Duodenal mucosa (tissue), 2 donors: ENCODE measurements at regions not wholly inside any gene's neighbourhood (a gene's known extent, or its start where the extent isn't known, plus 50 kb on each side); places are given as distances from the start of the nearest gene placed in this dataset.

Source experiments
- H3K27ac ChIP-seq: one replicate; pipeline ENCODE4 v1.7.0; 2013; ENCODE audit warnings: low read depth, low read length
- H3K27me3 ChIP-seq, 2 donors: one replicate each; pipeline ENCODE4 v1.7.0; 2013; ENCODE audit warnings: low read length in 2 of 2, control low read depth in 1 of 2; ENCODE audit not compliant: insufficient read depth in 2 of 2, control insufficient read depth in 1 of 2
- H3K36me3 ChIP-seq, 2 donors: one replicate each; pipeline ENCODE4 v1.7.0; 2013; ENCODE audit warnings: low read length in 2 of 2, control low read depth in 1 of 2; ENCODE audit not compliant: insufficient read depth in 2 of 2, control insufficient read depth in 1 of 2
- H3K4me1 ChIP-seq, 2 donors: one replicate each; pipeline ENCODE4 v1.7.0; 2013; ENCODE audit warnings: low read length in 2 of 2, control low read depth in 1 of 2; ENCODE audit not compliant: insufficient read depth in 2 of 2, control insufficient read depth in 1 of 2
- H3K4me3 ChIP-seq, 2 donors: one replicate each; pipeline ENCODE4 v1.7.0; 2013; ENCODE audit warnings: low read length in 2 of 2, low read depth in 1 of 2
- H3K9ac ChIP-seq, 2 donors: one replicate each; pipeline ENCODE4 v1.7.0; 2013; ENCODE audit warnings: low read length in 2 of 2, low read depth in 1 of 2
- H3K9me3 ChIP-seq, 2 donors: one replicate each; pipeline ENCODE4 v1.7.0; 2013; ENCODE audit warnings: low read length in 2 of 2, control low read depth in 1 of 2; ENCODE audit not compliant: control insufficient read depth in 1 of 2

GRCh38 chr1:60866226-60866900 is 216.0 kb upstream of the NFIA start:
- Histone ChIP-seq H3K27me3 (no peaks in the 10 kb centered on the region), H3K36me3 (no peaks in the 10 kb centered on the region), H3K4me3 (peak overlapping the region in 1 of 2 donors; percentile 4), H3K9ac (no peak overlapping the region), H3K4me1 (peaks cover 10 to 13% of the 10 kb centered on the region in 2 donors), H3K27ac (no peak overlapping the region), H3K9me3 (no peaks in the 10 kb centered on the region)

- Histone ChIP-seq H3K36me3 (no peaks in the 10 kb centered on the region), H3K9me3 (no peaks in the 10 kb centered on the region), H3K27ac (no peak overlapping the region), H3K27me3 (no peaks in the 10 kb centered on the region), H3K4me1 (peaks cover 10 to 13% of the 10 kb centered on the region in 2 donors), H3K4me3 (no peak overlapping the region), H3K9ac (no peak overlapping the region)
These were observed 217.2 kb upstream of the NFIA start for GRCh38 chr1:60865166-60865565.

- no peaks in the 10 kb centered on the region for H3K27me3 ChIP-seq
- no peaks in the 10 kb centered on the region for H3K9me3 ChIP-seq
- H3K4me3 ChIP-seq = no peak overlapping the region
- H3K27ac ChIP-seq = no peak overlapping the region
- no peaks in the 10 kb centered on the region for H3K36me3 ChIP-seq
- no peak overlapping the region for H3K9ac ChIP-seq
- peaks cover 10 to 13% of the 10 kb centered on the region in 2 donors for H3K4me1 ChIP-seq
These were observed 217.6 kb upstream of the NFIA start for GRCh38 chr1:60864722-60865121.

- peaks cover 10 to 13% of the 10 kb centered on the region in 2 donors for H3K4me1 ChIP-seq
- H3K27ac ChIP-seq = no peak overlapping the region
- H3K27me3 ChIP-seq = no peaks in the 10 kb centered on the region
- no peak overlapping the region for H3K9ac ChIP-seq
- H3K9me3 ChIP-seq = no peaks in the 10 kb centered on the region
- no peaks in the 10 kb centered on the region for H3K36me3 ChIP-seq
- H3K4me3 ChIP-seq = no peak overlapping the region
These were observed 219.2 kb upstream of the NFIA start for GRCh38 chr1:60863131-60863530.

- H3K4me1 ChIP-seq = peaks cover 7 to 10% of the 10 kb centered on the region in 2 donors
These were observed 220.3 kb upstream of the NFIA start for GRCh38 chr1:60861961-60862567.

GRCh38 chr1:60859111-60859510 is 223.2 kb upstream of the NFIA start:
- H3K27me3 ChIP-seq = no peaks in the 10 kb centered on the region
- H3K9ac ChIP-seq = no peak overlapping the region
- no peak overlapping the region for H3K4me3 ChIP-seq
- no peaks in the 10 kb centered on the region for H3K9me3 ChIP-seq
- no peaks in the 10 kb centered on the region for H3K4me1 ChIP-seq
- no peak overlapping the region for H3K27ac ChIP-seq
- no peaks in the 10 kb centered on the region for H3K36me3 ChIP-seq

More at GRCh38 chr1:60861961-60862567, 220.3 kb upstream of the NFIA start:
- no peak overlapping the region for H3K9ac ChIP-seq
- H3K9me3 ChIP-seq = no peaks in the 10 kb centered on the region
- no peak overlapping the region for H3K4me3 ChIP-seq
- no peaks in the 10 kb centered on the region for H3K36me3 ChIP-seq
- no peak overlapping the region for H3K27ac ChIP-seq
- H3K27me3 ChIP-seq = no peaks in the 10 kb centered on the region

GRCh38 chr1:60857851-60858250 is 224.5 kb upstream of the NFIA start:
- Histone ChIP-seq H3K4me3 (no peak overlapping the region), H3K9ac (no peak overlapping the region), H3K36me3 (no peaks in the 10 kb centered on the region), H3K27ac (no peak overlapping the region), H3K27me3 (no peaks in the 10 kb centered on the region), H3K9me3 (no peaks in the 10 kb centered on the region), H3K4me1 (no peaks in the 10 kb centered on the region)

- Histone ChIP-seq H3K4me1 (no peaks in the 10 kb centered on the region), H3K9ac (no peak overlapping the region), H3K36me3 (no peaks in the 10 kb centered on the region), H3K27me3 (no peaks in the 10 kb centered on the region), H3K27ac (no peak overlapping the region), H3K4me3 (no peak overlapping the region), H3K9me3 (no peaks in the 10 kb centered on the region)
These were observed 232.3 kb upstream of the NFIA start for GRCh38 chr1:60850084-60850483.

- Histone ChIP-seq H3K9me3 (no peaks in the 10 kb centered on the region), H3K36me3 (no peaks in the 10 kb centered on the region), H3K27me3 (no peaks in the 10 kb centered on the region), H3K4me3 (no peak overlapping the region), H3K4me1 (no peaks in the 10 kb centered on the region), H3K27ac (no peak overlapping the region), H3K9ac (no peak overlapping the region)
These were observed 233.0 kb upstream of the NFIA start for GRCh38 chr1:60849401-60849800.

- Histone ChIP-seq H3K4me3 (no peak overlapping the region), H3K27ac (no peak overlapping the region), H3K36me3 (no peaks in the 10 kb centered on the region), H3K9me3 (no peaks in the 10 kb centered on the region), H3K4me1 (no peaks in the 10 kb centered on the region), H3K9ac (no peak overlapping the region), H3K27me3 (no peaks in the 10 kb centered on the region)
These were observed 233.7 kb upstream of the NFIA start for GRCh38 chr1:60848583-60849188.
